MM.1S (cell line): ENCODE measurements at regions not wholly inside any gene's neighbourhood (a gene's known extent, or its start where the extent isn't known, plus 50 kb on each side); places are given as distances from the start of the nearest gene placed in this dataset.

Source experiments
- DNase-seq: peaks from one replicate; pipeline ENCODE4 v3.0.0-alpha.2; 2015
- H2AFZ ChIP-seq: fragments of 300-600 bp; sonication (generic); 2 replicates; pipeline ENCODE4 v1.6.0; 2016; ENCODE audit warnings: antibody characterized with exemption, low read length
- H3F3A ChIP-seq: fragments of 300-600 bp; sonication (generic); 2 replicates; pipeline ENCODE4 v1.6.1; 2016; ENCODE audit warnings: mild to moderate bottlenecking, antibody characterized with exemption, low read length, moderate library complexity, mixed read lengths; ENCODE audit not compliant: insufficient read depth
- H3K27ac ChIP-seq: fragments of 300-600 bp; sonication (generic); 2 replicates; pipeline ENCODE4 v1.5.1; 2016; ENCODE audit warnings: mild to moderate bottlenecking, low read length
- H3K27me3 ChIP-seq: fragments of 300-600 bp; sonication (generic); replicated peaks from 2 replicates; pipeline ENCODE4 v1.6.0; 2016; ENCODE audit warnings: low read length; ENCODE audit not compliant: insufficient read depth
- H3K36me3 ChIP-seq: fragments of 300-600 bp; sonication (generic); replicated peaks from 2 replicates; pipeline ENCODE4 v1.6.1; 2016; ENCODE audit warnings: mild to moderate bottlenecking, low read length, mixed read lengths; ENCODE audit not compliant: insufficient read depth
- H3K4me1 ChIP-seq: fragments of 300-600 bp; sonication (generic); 2 replicates; pipeline ENCODE4 v1.6.1; 2016; ENCODE audit warnings: low read length, mixed read lengths
- H3K4me2 ChIP-seq: fragments of 300-600 bp; sonication (generic); 2 replicates; pipeline ENCODE4 v1.6.0; 2016; ENCODE audit warnings: low read depth, low read length
- H3K4me3 ChIP-seq: fragments of 300-600 bp; sonication (generic); 2 replicates; pipeline ENCODE4 v1.5.1; 2016; ENCODE audit warnings: low read length, mixed read lengths
- H3K79me2 ChIP-seq: fragments of 300-600 bp; sonication (generic); 2 replicates; pipeline ENCODE4 v1.6.1; 2016; ENCODE audit warnings: mixed run types, low read length, mixed read lengths
- H3K9ac ChIP-seq: fragments of 300-600 bp; sonication (generic); 2 replicates; pipeline ENCODE4 v1.6.1; 2016; ENCODE audit warnings: low read length, mixed read lengths
- H3K9me2 ChIP-seq: fragments of 300-600 bp; sonication (generic); replicated peaks from 2 replicates; pipeline ENCODE4 v1.6.1; 2016; ENCODE audit warnings: mild to moderate bottlenecking, low read length, mixed read lengths; ENCODE audit not compliant: insufficient read depth
- H3K9me3 ChIP-seq: fragments of 300-600 bp; sonication (generic); replicated peaks from 2 replicates; pipeline ENCODE4 v1.6.1; 2016; ENCODE audit warnings: mild to moderate bottlenecking, low read length, mixed read lengths; ENCODE audit not compliant: insufficient read depth
- H4K20me1 ChIP-seq: fragments of 300-600 bp; sonication (generic); 2 replicates; pipeline ENCODE4 v1.6.1; 2016; ENCODE audit warnings: mild to moderate bottlenecking, low read length, moderate library complexity, mixed read lengths; ENCODE audit not compliant: insufficient read depth
- CTCF ChIP-seq: fragments of 300-600 bp; sonication (generic); IDR thresholded peaks from 2 replicates; pipeline ENCODE4 v1.5.1; 2016; ENCODE audit warnings: antibody characterized with exemption, low read length, mixed read lengths
- EZH2 ChIP-seq: fragments of 300-600 bp; sonication (generic); optimal IDR thresholded peaks from 2 replicates; pipeline ENCODE3; 2017; ENCODE audit warnings: low read depth, mild to moderate bottlenecking, antibody characterized with exemption, low read length, mixed read lengths
- EZH2phosphoT487 ChIP-seq: fragments of 300-600 bp; sonication (generic); IDR thresholded peaks from 2 replicates; pipeline ENCODE4 v1.6.1; 2018; ENCODE audit warnings: antibody characterized with exemption, low read length

- Histone ChIP-seq H3K79me2 (no peaks in the 10 kb centered on the region), H3K4me3 (no peak overlapping the region), H3F3A (no peaks in the 10 kb centered on the region), H3K27ac (no peak overlapping the region), H3K9ac (no peak overlapping the region), H3K4me2 (no peak overlapping the region), H4K20me1 (no peaks in the 10 kb centered on the region), H2AFZ (no peak overlapping the region), H3K9me3 (no peaks in the 10 kb centered on the region), H3K36me3 (no peaks in the 10 kb centered on the region), H3K27me3 (no peaks in the 10 kb centered on the region), H3K4me1 (no peaks in the 10 kb centered on the region), H3K9me2 (no peaks in the 10 kb centered on the region)
- no peak for TF ChIP-seq EZH2
- TF ChIP-seq EZH2phosphoT487: no peak
- TF ChIP-seq CTCF: no peak
- DNase-seq: no peak
These were observed 189.2 kb upstream of the NR4A3 start for GRCh38 chr9:99632349-99633038.

GRCh38 chr9:99633265-99633664 is 188.4 kb upstream of the NR4A3 start:
- H3K4me2 ChIP-seq: no peak overlapping the region
- TF ChIP-seq CTCF: no peak
- no peak for TF ChIP-seq EZH2phosphoT487
- no peak for TF ChIP-seq EZH2
- no peak overlapping the region for H3K4me3 ChIP-seq
- no peaks in the 10 kb centered on the region for H3K36me3 ChIP-seq
- no peaks in the 10 kb centered on the region for H3K9me2 ChIP-seq
- no peaks in the 10 kb centered on the region for H3K27me3 ChIP-seq
- no peaks in the 10 kb centered on the region for H3K9me3 ChIP-seq
- H3K9ac ChIP-seq: no peak overlapping the region
- H4K20me1 ChIP-seq: no peaks in the 10 kb centered on the region
- no peaks in the 10 kb centered on the region for H3F3A ChIP-seq
- no peaks in the 10 kb centered on the region for H3K4me1 ChIP-seq
- H3K27ac ChIP-seq: no peak overlapping the region
- no peak overlapping the region for H2AFZ ChIP-seq
- H3K79me2 ChIP-seq: no peaks in the 10 kb centered on the region
- DNase-seq: no peak

GRCh38 chr9:99634186-99634585 is 187.5 kb upstream of the NR4A3 start:
- no peaks in the 10 kb centered on the region for H3F3A ChIP-seq
- no peak for DNase-seq

More at GRCh38 chr9:99634186-99634585, 187.5 kb upstream of the NR4A3 start:
- H3K9me3 ChIP-seq: no peaks in the 10 kb centered on the region
- H2AFZ ChIP-seq: no peak overlapping the region
- H3K9ac ChIP-seq: no peak overlapping the region
- TF ChIP-seq EZH2 (no peak), EZH2phosphoT487 (no peak), CTCF (no peak)
- H3K27ac ChIP-seq: no peak overlapping the region
- no peaks in the 10 kb centered on the region for H3K79me2 ChIP-seq
- no peaks in the 10 kb centered on the region for H3K27me3 ChIP-seq
- H4K20me1 ChIP-seq: no peaks in the 10 kb centered on the region
- no peaks in the 10 kb centered on the region for H3K36me3 ChIP-seq
- no peak overlapping the region for H3K4me3 ChIP-seq
- H3K9me2 ChIP-seq: no peaks in the 10 kb centered on the region
- no peaks in the 10 kb centered on the region for H3K4me1 ChIP-seq
- H3K4me2 ChIP-seq: no peak overlapping the region
